CD4-positive, alpha-beta memory T cell (primary cell): ENCODE measurements at regions not wholly inside any gene's neighbourhood (a gene's known extent, or its start where the extent isn't known, plus 50 kb on each side); places are given as distances from the start of the nearest gene placed in this dataset.
"Not testable (repeated sequence)": the region's sequence is repeated elsewhere in the genome, so short reads cannot be mapped to it uniquely, and the experiment has no call there.

Experiments
- CTCF ChIA-PET: fragments of 350-600 bp; sonication (Branson Sonifier 250); formaldehyde crosslinking; loops from one replicate; lab custom pipeline; 2021; ENCODE audit warnings: inconsistent platforms; ENCODE audit not compliant: partially characterized antibody; lab: Charles Lee
- POLR2A ChIA-PET: fragments of 350-600 bp; sonication (Branson Sonifier 250); formaldehyde crosslinking; loops from one replicate; lab custom pipeline; 2021; ENCODE audit not compliant: partially characterized antibody; lab: Charles Lee
- DNase-seq, 5 donors: peaks; one replicate each; pipeline versions ENCODE4 v3.0.0 to v3.0.0-alpha.2; 2020 to 2022; ENCODE audit warnings: mixed read lengths in 1 of 5
- H3K27ac ChIP-seq: one replicate; pipeline ENCODE4 v1.7.0; 2013; ENCODE audit warnings: low read depth, low read length
- H3K27me3 ChIP-seq: 2 replicates; pipeline ENCODE4 v1.7.0; 2013; ENCODE audit warnings: mild to moderate bottlenecking, low read length, moderate library complexity; ENCODE audit not compliant: insufficient read depth
- H3K36me3 ChIP-seq: 2 replicates; pipeline ENCODE4 v1.7.0; 2013; ENCODE audit warnings: mild to moderate bottlenecking, low read length, moderate library complexity; ENCODE audit not compliant: insufficient read depth
- H3K4me1 ChIP-seq: 2 replicates; pipeline ENCODE4 v1.7.0; 2013; ENCODE audit warnings: mild to moderate bottlenecking, low read length, moderate library complexity; ENCODE audit not compliant: insufficient read depth
- H3K4me3 ChIP-seq, 2 donors: one replicate each; pipeline ENCODE4 v1.7.0; 2013; ENCODE audit warnings: low read length in 2 of 2, mild to moderate bottlenecking in 1 of 2
- H3K9me3 ChIP-seq, 2 donors: one replicate each; pipeline ENCODE4 v1.7.0; 2013; ENCODE audit warnings: low read length in 2 of 2, control low read depth in 1 of 2; ENCODE audit not compliant: control insufficient read depth in 1 of 2
- H3K27ac Mint-ChIP-seq, 7 donors: one replicate each; pipeline ENCODE4 v1.8.0; 2020 to 2021; ENCODE audit warnings: mixed read lengths in 7 of 7, mild to moderate bottlenecking in 6 of 7, inconsistent platforms in 3 of 7, moderate library complexity in 3 of 7
- H3K27me3 Mint-ChIP-seq, 2 donors: one replicate each; pipeline ENCODE4 v1.8.0; 2020 to 2021; ENCODE audit warnings: mixed read lengths in 2 of 2
- H3K36me3 Mint-ChIP-seq, 2 donors: one replicate each; pipeline ENCODE4 v1.8.0; 2020 to 2021; ENCODE audit warnings: mixed read lengths in 2 of 2, inconsistent platforms in 1 of 2, mild to moderate bottlenecking in 1 of 2
- H3K4me1 Mint-ChIP-seq, 4 donors: one replicate each; pipeline ENCODE4 v1.8.0; 2020 to 2021; ENCODE audit warnings: mixed read lengths in 4 of 4, mild to moderate bottlenecking in 1 of 4
- H3K4me3 Mint-ChIP-seq, 8 donors: one replicate each; pipeline ENCODE4 v1.8.0; 2020 to 2021; ENCODE audit warnings: mixed read lengths in 8 of 8, mild to moderate bottlenecking in 7 of 8, moderate library complexity in 6 of 8, inconsistent platforms in 3 of 8
- H3K9me3 Mint-ChIP-seq, 8 donors: one replicate each; pipeline ENCODE4 v1.8.0; 2020 to 2021; ENCODE audit warnings: mixed read lengths in 8 of 8, mild to moderate bottlenecking in 5 of 8, inconsistent platforms in 3 of 8, moderate library complexity in 1 of 8
- intact Hi-C: fragments of 100-400 bp; cut with micrococcal nuclease; formaldehyde crosslinking; loops from one replicate; pipeline ENCODE4 v1.15.1; 2023

- POLR2A ChIA-PET, H3K4me3 Mint-ChIP-seq, H3K27ac Mint-ChIP-seq, intact Hi-C loops, H3K4me3 ChIP-seq, CTCF ChIA-PET, H3K4me1 Mint-ChIP-seq, H3K27ac ChIP-seq, H3K36me3 Mint-ChIP-seq, H3K27me3 Mint-ChIP-seq, H3K4me1 ChIP-seq, H3K9me3 ChIP-seq, H3K36me3 ChIP-seq, H3K27me3 ChIP-seq, DNase-seq: not testable (repeated sequence)
- peaks cover 4 to 29% (median 11%) of the 10 kb centered on the region in 8 donors for H3K9me3 Mint-ChIP-seq
Observed at GRCh38 chr4:62431513-62432231, 1231.5 kb downstream of the ADGRL3 start.

GRCh38 chr4:62429297-62429696 lies 1229.2 kb downstream of the ADGRL3 start:
- intact Hi-C loops, result no loop called here
- Mint-ChIP-seq H3K36me3 (no peaks in the 10 kb centered on the region), H3K4me1 (no peaks in the 10 kb centered on the region), H3K27ac (no peak overlapping the region), H3K27me3 (no peaks in the 10 kb centered on the region), H3K9me3 (peaks cover 2 to 17% (median 11%) of the 10 kb centered on the region in 8 donors), H3K4me3 (no peak overlapping the region)
- POLR2A ChIA-PET, result no interaction called here
- H3K4me3 ChIP-seq, result no peak overlapping the region
- no peak for DNase-seq
- CTCF ChIA-PET, result no interaction called here
- H3K27me3 ChIP-seq, result no peaks in the 10 kb centered on the region
- H3K4me1 ChIP-seq, result no peaks in the 10 kb centered on the region
- no peaks in the 10 kb centered on the region for H3K36me3 ChIP-seq
- no peak overlapping the region for H3K27ac ChIP-seq
- H3K9me3 ChIP-seq, result no peaks in the 10 kb centered on the region

GRCh38 chr4:62415256-62415655 lies 1215.1 kb downstream of the ADGRL3 start:
- CTCF ChIA-PET, result no interaction called here
- no peak overlapping the region for H3K27ac Mint-ChIP-seq

GRCh38 chr4:62414563-62414962 lies 1214.4 kb downstream of the ADGRL3 start:
- Mint-ChIP-seq H3K4me1 (no peaks in the 10 kb centered on the region), H3K4me3 (no peak overlapping the region), H3K27ac (no peak overlapping the region), H3K36me3 (no peaks in the 10 kb centered on the region), H3K27me3 (no peaks in the 10 kb centered on the region), H3K9me3 (peaks cover 2 to 16% (median 9%) of the 10 kb centered on the region in 8 donors)
- Histone ChIP-seq H3K27ac (no peak overlapping the region), H3K27me3 (no peaks in the 10 kb centered on the region), H3K36me3 (no peaks in the 10 kb centered on the region), H3K9me3 (no peaks in the 10 kb centered on the region), H3K4me1 (no peaks in the 10 kb centered on the region), H3K4me3 (no peak overlapping the region)
- CTCF ChIA-PET, result no interaction called here
- DNase-seq, result no peak
- POLR2A ChIA-PET, result no interaction called here
- intact Hi-C loops, result no loop called here

More at GRCh38 chr4:62415256-62415655, 1215.1 kb downstream of the ADGRL3 start:
- POLR2A ChIA-PET, result no interaction called here
- Mint-ChIP-seq H3K4me3 (no peak overlapping the region), H3K27me3 (no peaks in the 10 kb centered on the region), H3K36me3 (no peaks in the 10 kb centered on the region), H3K4me1 (no peaks in the 10 kb centered on the region), H3K9me3 (peaks cover 2 to 17% (median 11%) of the 10 kb centered on the region in 8 donors)
- no peaks in the 10 kb centered on the region for H3K9me3 ChIP-seq
- no peak for DNase-seq
- no peaks in the 10 kb centered on the region for H3K4me1 ChIP-seq
- no peak overlapping the region for H3K4me3 ChIP-seq
- H3K27me3 ChIP-seq, result no peaks in the 10 kb centered on the region
- H3K36me3 ChIP-seq, result no peaks in the 10 kb centered on the region
- no peak overlapping the region for H3K27ac ChIP-seq
- intact Hi-C loops, result no loop called here

GRCh38 chr4:62410371-62411003 lies 1210.4 kb downstream of the ADGRL3 start:
- POLR2A ChIA-PET, result no interaction called here
- CTCF ChIA-PET, result no interaction called here
- H3K27ac ChIP-seq, result no peak overlapping the region
- H3K4me3 Mint-ChIP-seq, result no peak overlapping the region
- intact Hi-C loops, result no loop called here
- no peak for DNase-seq
- no peak overlapping the region for H3K27ac Mint-ChIP-seq
- H3K4me3 ChIP-seq, result no peak overlapping the region
- H3K4me1 Mint-ChIP-seq, result no peaks in the 10 kb centered on the region
- H3K9me3 Mint-ChIP-seq, result peaks cover 2 to 11% (median 8%) of the 10 kb centered on the region in 8 donors
- H3K9me3 ChIP-seq, result no peaks in the 10 kb centered on the region
- H3K36me3 ChIP-seq, result no peaks in the 10 kb centered on the region
- H3K27me3 Mint-ChIP-seq, result no peaks in the 10 kb centered on the region
- no peaks in the 10 kb centered on the region for H3K4me1 ChIP-seq
- H3K36me3 Mint-ChIP-seq, result no peaks in the 10 kb centered on the region
- H3K27me3 ChIP-seq, result no peaks in the 10 kb centered on the region

GRCh38 chr4:62408454-62408853 lies 1208.3 kb downstream of the ADGRL3 start:
- H3K4me1 Mint-ChIP-seq, result no peaks in the 10 kb centered on the region
- no peaks in the 10 kb centered on the region for H3K36me3 ChIP-seq
- H3K27ac ChIP-seq, result no peak overlapping the region
- H3K9me3 ChIP-seq, result no peaks in the 10 kb centered on the region
- H3K36me3 Mint-ChIP-seq, result no peaks in the 10 kb centered on the region
- no peak overlapping the region for H3K4me3 Mint-ChIP-seq
- H3K4me1 ChIP-seq, result no peaks in the 10 kb centered on the region
- no peak overlapping the region for H3K27ac Mint-ChIP-seq
- ChIA-PET CTCF (no interaction called here), POLR2A (no interaction called here)
- no peak overlapping the region for H3K4me3 ChIP-seq
- no peaks in the 10 kb centered on the region for H3K27me3 ChIP-seq
- H3K9me3 Mint-ChIP-seq, result peaks cover 3 to 17% (median 11%) of the 10 kb centered on the region in 8 donors
- intact Hi-C loops, result no loop called here
- no peaks in the 10 kb centered on the region for H3K27me3 Mint-ChIP-seq
- no peak for DNase-seq

- Mint-ChIP-seq H3K4me1 (no peaks in the 10 kb centered on the region), H3K4me3 (no peak overlapping the region), H3K9me3 (peaks cover 3 to 17% (median 11%) of the 10 kb centered on the region in 8 donors), H3K27me3 (no peaks in the 10 kb centered on the region), H3K36me3 (no peaks in the 10 kb centered on the region), H3K27ac (no peak overlapping the region)
- no peaks in the 10 kb centered on the region for H3K27me3 ChIP-seq
- H3K4me3 ChIP-seq, result no peak overlapping the region
- CTCF ChIA-PET, result no interaction called here
- no peak for DNase-seq
- H3K36me3 ChIP-seq, result no peaks in the 10 kb centered on the region
- intact Hi-C loops, result no loop called here
- no peaks in the 10 kb centered on the region for H3K4me1 ChIP-seq
- no peak overlapping the region for H3K27ac ChIP-seq
- POLR2A ChIA-PET, result no interaction called here
- H3K9me3 ChIP-seq, result no peaks in the 10 kb centered on the region
Observed at GRCh38 chr4:62407534-62407933, 1207.4 kb downstream of the ADGRL3 start.
